PC-9 (cell line): ENCODE measurements at regions not wholly inside any gene's neighbourhood (a gene's known extent, or its start where the extent isn't known, plus 50 kb on each side); places are given as distances from the start of the nearest gene placed in this dataset.
"Not testable (repeated sequence)": the region's sequence is repeated elsewhere in the genome, so short reads cannot be mapped to it uniquely, and the experiment has no call there.

Experiments
- CTCF ChIP-seq: fragments of 200-600 bp; sonication (generic); conservative IDR thresholded peaks from 2 replicates; pipeline ENCODE4 v1.6.1; 2017; ENCODE audit warnings: mixed run types, antibody characterized with exemption, mild to moderate bottlenecking, moderate library complexity
- EZH2 ChIP-seq: fragments of 200-600 bp; sonication (generic); IDR thresholded peaks from 2 replicates; pipeline ENCODE4 v1.8.0; 2017; ENCODE audit warnings: antibody characterized with exemption, low read depth

- not testable (repeated sequence) for TF ChIP-seq CTCF, EZH2
Measured at GRCh38 chr5:135742240-135742639, 92.2 kb upstream of the SLC25A48 start.
